ENCODE measurements at regions not wholly inside any gene's neighbourhood (a gene's known extent, or its start where the extent isn't known, plus 50 kb on each side); places are given as distances from the start of the nearest gene placed in this dataset.
"Not testable (repeated sequence)": the region's sequence is repeated elsewhere in the genome, so short reads cannot be mapped to it uniquely, and the experiment has no call there.

GRCh38 chr3:166877971-166878370 is 502.1 kb downstream of the ZBBX start:
- TF ChIP-seq CTCF (IDR thresholded peaks at IDR 0.05; ENCODE audit: low read depth, low read length) = no peak
- no peak for DNase-seq (ENCODE audit: extremely low read depth, low read depth)

DNA sequence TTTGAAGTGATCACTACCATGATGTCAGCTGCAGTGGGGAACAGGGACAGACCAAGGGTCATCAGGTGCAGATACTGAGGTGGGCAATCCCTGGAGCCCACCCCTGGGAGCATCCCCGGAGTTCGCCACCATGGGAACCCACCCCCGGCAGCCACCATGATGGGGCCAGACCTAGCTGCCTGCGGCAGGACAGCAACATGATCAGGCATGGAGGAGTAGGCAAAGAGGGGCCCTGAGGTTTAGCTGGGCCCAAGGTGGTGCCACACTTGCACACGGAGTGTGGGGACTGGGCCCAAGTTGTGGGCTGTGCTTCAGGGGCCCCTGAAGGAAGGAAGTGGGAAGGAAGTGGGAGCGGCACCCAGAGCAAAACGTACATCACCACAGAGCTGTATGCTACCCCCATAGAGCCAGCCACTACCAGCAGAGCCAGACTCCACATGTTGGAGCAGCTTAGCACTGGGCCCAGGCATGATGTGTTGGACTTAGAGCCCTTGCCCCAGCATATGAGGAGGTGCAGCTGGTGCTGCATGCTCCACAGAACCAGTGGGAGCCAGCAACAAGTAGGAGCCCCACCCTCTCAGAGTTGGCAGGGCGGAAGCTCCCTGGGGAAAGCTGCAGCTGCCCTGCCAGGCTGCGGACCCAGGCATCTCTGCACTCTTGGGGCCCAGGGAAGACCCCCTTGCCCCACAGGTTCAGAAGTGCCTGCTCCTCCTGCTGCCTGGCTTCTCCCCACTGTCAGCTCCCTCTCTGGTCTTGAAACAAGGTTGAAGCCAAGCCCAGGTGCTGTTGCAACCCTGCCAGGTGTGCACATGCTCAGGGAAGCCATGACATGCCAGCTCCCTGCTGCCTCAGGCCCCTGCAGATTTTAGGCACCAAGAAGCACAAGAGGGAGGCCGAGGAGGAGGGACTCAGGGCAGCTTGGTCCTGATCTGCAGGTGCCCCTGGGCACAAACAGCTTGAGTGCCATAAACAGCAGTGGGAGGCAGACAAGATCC is 515.3 kb downstream of the ZBBX start:
- no peak for DNase-seq (ENCODE audit: extremely low read depth, low read depth)

DNA sequence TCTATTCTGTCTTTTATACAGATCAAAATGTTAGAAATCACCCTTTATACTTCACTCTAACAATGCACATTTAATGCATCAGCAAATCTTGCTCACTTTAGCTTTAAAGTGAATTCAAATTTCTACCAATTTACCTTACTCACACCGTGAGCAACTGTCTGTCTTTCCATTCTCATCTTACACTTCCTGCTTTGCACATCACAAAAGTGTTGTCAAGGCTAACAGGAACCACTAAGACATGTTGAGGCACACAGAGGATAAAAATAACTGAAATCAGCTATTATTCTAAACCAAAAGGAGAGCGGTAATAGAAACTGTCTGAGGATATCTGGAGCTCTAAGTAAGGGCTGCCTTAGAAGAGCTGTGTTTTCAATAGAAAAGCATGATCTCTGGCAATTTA is 519.9 kb downstream of the ZBBX start:
- DNase-seq (ENCODE audit: extremely low read depth, low read depth) = no peak

More for the DNA sequence above, 515.3 kb downstream of the ZBBX start:
- TF ChIP-seq CTCF (IDR thresholded peaks at IDR 0.05; ENCODE audit: low read depth, low read length) = no peak

DNA sequence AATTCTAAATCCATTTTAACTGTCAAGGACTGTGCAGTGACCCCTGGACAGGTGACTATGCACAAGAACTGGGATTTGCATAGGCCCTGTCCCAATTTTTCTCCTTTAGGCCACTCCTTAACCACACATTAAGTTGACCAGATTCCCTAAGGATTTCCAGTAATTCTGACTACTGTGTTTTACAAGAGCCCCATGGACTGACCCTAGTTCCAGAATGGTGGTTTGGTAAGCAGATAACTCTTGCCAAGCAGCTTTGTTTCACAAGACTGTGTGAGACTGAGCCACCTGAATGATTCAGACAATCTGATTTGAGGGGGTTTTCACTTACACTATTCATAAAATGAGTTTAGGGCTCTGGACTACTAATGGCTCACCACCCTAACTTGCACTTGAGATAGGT is 535.8 kb downstream of the ZBBX start:
- TF ChIP-seq CTCF (IDR thresholded peaks at IDR 0.05; ENCODE audit: low read depth, low read length) = no peak
- no peak for DNase-seq (ENCODE audit: extremely low read depth, low read depth)

More for the DNA sequence above, 519.9 kb downstream of the ZBBX start:
- TF ChIP-seq CTCF (IDR thresholded peaks at IDR 0.05; ENCODE audit: low read depth, low read length) = no peak

- DNase-seq (ENCODE audit: extremely low read depth, low read depth) = not testable (repeated sequence)
These were observed 537.3 kb downstream of the ZBBX start for GRCh38 chr3:166842784-166843183.

GRCh38 chr3:166837535-166837934 is 542.6 kb downstream of the ZBBX start:
- no peak for DNase-seq (ENCODE audit: extremely low read depth, low read depth)
- TF ChIP-seq CTCF (IDR thresholded peaks at IDR 0.05; ENCODE audit: low read depth, low read length) = no peak

- DNase-seq (ENCODE audit: extremely low read depth, low read depth) = no peak
- TF ChIP-seq CTCF (IDR thresholded peaks at IDR 0.05; ENCODE audit: low read depth, low read length) = no peak
These were observed 543.3 kb downstream of the ZBBX start for GRCh38 chr3:166836836-166837235.
